Hepatocyte (in vitro differentiated cells): ENCODE measurements at regions not wholly inside any gene's neighbourhood (a gene's known extent, or its start where the extent isn't known, plus 50 kb on each side); places are given as distances from the start of the nearest gene placed in this dataset.

Experiments
- EZH2 ChIP-seq: fragments of 200-600 bp; sonication (generic); IDR thresholded peaks from 2 replicates; pipeline ENCODE4 v1.6.1; 2016; ENCODE audit warnings: antibody characterized with exemption, mild to moderate bottlenecking, borderline replicate concordance
- EZH2phosphoT487 ChIP-seq: fragments of 200-600 bp; sonication (generic); IDR thresholded peaks from one replicate; pipeline ENCODE4 v1.6.1; 2018; ENCODE audit warnings: antibody characterized with exemption, mild to moderate bottlenecking, low read depth, moderate library complexity; ENCODE audit not compliant: unreplicated experiment, severe bottlenecking
- TF ChIP-seq, protein P1 (sequence below): fragments of 200-600 bp; sonication (generic); IDR thresholded peaks from 2 replicates; pipeline ENCODE4 v1.5.1; 2016; ENCODE audit warnings: antibody characterized with exemption, mild to moderate bottlenecking; ENCODE audit not compliant: poor library complexity

DNA sequence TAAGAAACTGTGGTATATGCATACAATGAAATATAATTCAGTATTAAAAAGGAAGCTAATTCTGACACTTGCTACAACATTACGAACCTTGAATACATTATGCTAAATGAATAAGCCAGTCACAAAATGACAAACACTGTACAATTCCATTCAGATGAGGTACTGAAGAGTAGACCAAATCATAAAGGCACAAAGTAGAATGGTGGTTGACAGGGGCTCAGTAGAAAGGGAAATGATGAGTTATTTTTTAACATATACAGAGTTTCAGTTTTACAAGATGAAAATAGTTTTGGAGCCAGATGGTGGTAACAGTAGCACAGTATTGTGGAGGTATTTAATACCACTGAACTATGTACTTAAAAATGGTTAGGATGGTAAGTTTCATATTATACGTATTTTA is 254.6 kb upstream of the RBMS3 start:
- TF ChIP-seq, protein P1, sequence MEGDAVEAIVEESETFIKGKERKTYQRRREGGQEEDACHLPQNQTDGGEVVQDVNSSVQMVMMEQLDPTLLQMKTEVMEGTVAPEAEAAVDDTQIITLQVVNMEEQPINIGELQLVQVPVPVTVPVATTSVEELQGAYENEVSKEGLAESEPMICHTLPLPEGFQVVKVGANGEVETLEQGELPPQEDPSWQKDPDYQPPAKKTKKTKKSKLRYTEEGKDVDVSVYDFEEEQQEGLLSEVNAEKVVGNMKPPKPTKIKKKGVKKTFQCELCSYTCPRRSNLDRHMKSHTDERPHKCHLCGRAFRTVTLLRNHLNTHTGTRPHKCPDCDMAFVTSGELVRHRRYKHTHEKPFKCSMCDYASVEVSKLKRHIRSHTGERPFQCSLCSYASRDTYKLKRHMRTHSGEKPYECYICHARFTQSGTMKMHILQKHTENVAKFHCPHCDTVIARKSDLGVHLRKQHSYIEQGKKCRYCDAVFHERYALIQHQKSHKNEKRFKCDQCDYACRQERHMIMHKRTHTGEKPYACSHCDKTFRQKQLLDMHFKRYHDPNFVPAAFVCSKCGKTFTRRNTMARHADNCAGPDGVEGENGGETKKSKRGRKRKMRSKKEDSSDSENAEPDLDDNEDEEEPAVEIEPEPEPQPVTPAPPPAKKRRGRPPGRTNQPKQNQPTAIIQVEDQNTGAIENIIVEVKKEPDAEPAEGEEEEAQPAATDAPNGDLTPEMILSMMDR: no peak
- no peak for TF ChIP-seq EZH2
- no peak for TF ChIP-seq EZH2phosphoT487
